Adrenal gland (tissue), 5 donors: ENCODE measurements at regions not wholly inside any gene's neighbourhood (a gene's known extent, or its start where the extent isn't known, plus 50 kb on each side); places are given as distances from the start of the nearest gene placed in this dataset.

Experiments used
- CTCF ChIP-seq, 6 experiments: fragments of 450-650 bp in 4 of 6; fragments of 200-600 bp in 2 of 6; sonication (generic) in 1 of 6; IDR thresholded peaks; 1 replicate in 5 of 6; 2 replicates in 1 of 6; pipeline versions ENCODE4 v1.5.1 to v1.8.0; 2016 to 2021; ENCODE audit warnings: antibody characterized with exemption in 6 of 6, mild to moderate bottlenecking in 2 of 6, moderate library complexity in 1 of 6
- POLR2A ChIP-seq, 2 donors: fragments of 450-650 bp; IDR thresholded peaks; one replicate each; pipeline ENCODE4 v1.6.1; 2017; ENCODE audit warnings: antibody characterized with exemption in 2 of 2, mild to moderate bottlenecking in 2 of 2, moderate library complexity in 1 of 2
- donor health status: DM: no; HTN: no; CAD: no.

- TF ChIP-seq POLR2A (IDR thresholded peaks at IDR 0.05) (no peak), CTCF (IDR thresholded peaks at IDR 0.05) (no peak)
These were observed 293.7 kb downstream of the TTC6 start for GRCh38 chr14:37889087-37889486.
